HepG2 (cell line): ENCODE measurements at regions not wholly inside any gene's neighbourhood (a gene's known extent, or its start where the extent isn't known, plus 50 kb on each side); places are given as distances from the start of the nearest gene placed in this dataset.

Experiments
- ATAC-seq: fragments of 200-7000 bp; cut with Tn5 transposase; 3 replicates; pipeline ENCODE4 v1.9.1; 2020; ENCODE audit warnings: mild to moderate bottlenecking, moderate library complexity
- BruUV-seq: library from RNA; stranded (reverse); fragments of 400-500 nt; replicated peaks from 2 replicates; lab custom pipeline; 2021; lab: Mats Ljungman, UMichigan
- CTCF ChIA-PET: fragments of 300-600 bp; formaldehyde crosslinking; extraction: SDS; loops from one replicate; lab custom pipeline; 2021; ENCODE audit warnings: low total read pairs, inconsistent platforms, low intra/inter-chr PET ratio; lab: Yijun Ruan, JAX
- POLR2A ChIA-PET: fragments of 350-600 bp; sonication (Branson Sonifier 250); formaldehyde crosslinking; loops from one replicate; lab custom pipeline; 2020; ENCODE audit warnings: antibody characterized with exemption, inconsistent platforms; lab: Yijun Ruan, JAX
- DNase-seq: peaks from one replicate; pipeline ENCODE4 v3.0.0-alpha.2; 2015; ENCODE audit warnings: low spot score
- FAIRE-seq: peaks from 3 replicates; lab custom pipeline; 2011; peaks lifted over from hg19 to GRCh38; lab: Jason Lieb, UNC
- H2AFZ ChIP-seq: one replicate; pipeline ENCODE4 v1.6.1; 2011; ENCODE audit warnings: low read length, inconsistent platforms
- H3K27ac ChIP-seq: fragments of 300-600 bp; 3 replicates; pipeline ENCODE4 v1.8.0; 2011; ENCODE audit warnings: mixed run types, mild to moderate bottlenecking, mixed read lengths, low read length, inconsistent platforms; ENCODE audit not compliant: insufficient read depth; ENCODE audit errors: extremely low read length
- H3K27me3 ChIP-seq, 2 experiments: fragments of 200-600 bp in 1 of 2; 2 replicates in 1 of 2; 3 replicates in 1 of 2; pipeline versions ENCODE4 v1.6.0 to v1.8.0; 2011; ENCODE audit warnings: low read length in 2 of 2, mild to moderate bottlenecking in 2 of 2, moderate library complexity in 2 of 2, inconsistent platforms in 1 of 2; ENCODE audit not compliant: insufficient read depth in 2 of 2, control insufficient read depth in 1 of 2
- H3K36me3 ChIP-seq, 2 experiments: fragments of 200-600 bp in 1 of 2; replicated peaks in 1 of 2; 2 replicates in 1 of 2; 3 replicates in 1 of 2; pipeline versions ENCODE4 v1.5.1 to v1.8.0; 2011; ENCODE audit warnings: low read length in 2 of 2, inconsistent platforms in 1 of 2; ENCODE audit not compliant: insufficient read depth in 2 of 2, control insufficient read depth in 1 of 2
- H3K4me1 ChIP-seq: 2 replicates; pipeline ENCODE4 v1.5.1; 2012; ENCODE audit warnings: low read length, inconsistent platforms; ENCODE audit not compliant: insufficient read depth
- H3K4me2 ChIP-seq: 2 replicates; pipeline ENCODE4 v1.6.0; 2011; ENCODE audit warnings: low read depth, low read length, inconsistent platforms
- H3K4me3 ChIP-seq, 3 experiments: fragments of 200-600 bp in 1 of 3; sonication (generic), shearing (Covaris generic) in 1 of 3; replicated peaks in 1 of 3; 2 replicates each; pipeline ENCODE4 v1.5.1; 2011 to 2016; ENCODE audit warnings: low read length in 3 of 3, inconsistent platforms in 2 of 3, low read depth in 2 of 3, mild to moderate bottlenecking in 2 of 3, control low read depth in 1 of 3, mixed read lengths in 1 of 3; ENCODE audit not compliant: insufficient read depth in 1 of 3
- H3K79me2 ChIP-seq: one replicate; pipeline ENCODE4 v1.6.1; 2011; ENCODE audit warnings: low read length, inconsistent platforms; ENCODE audit not compliant: insufficient read depth
- H3K9ac ChIP-seq: 2 replicates; pipeline ENCODE4 v1.6.0; 2011; ENCODE audit warnings: mild to moderate bottlenecking, low read depth, low read length, inconsistent platforms; ENCODE audit not compliant: insufficient read depth
- H3K9me3 ChIP-seq: 2 replicates; pipeline ENCODE4 v1.5.1; 2012; ENCODE audit warnings: mild to moderate bottlenecking, low read length
- H4K20me1 ChIP-seq: 2 replicates; pipeline ENCODE4 v1.6.0; 2011; ENCODE audit warnings: inconsistent platforms, mild to moderate bottlenecking, low read length, moderate library complexity; ENCODE audit not compliant: insufficient read depth
- ATF1 ChIP-seq: IDR thresholded peaks from 2 replicates; pipeline ENCODE4 v1.6.1; 2016; ENCODE audit warnings: mild to moderate bottlenecking, control low read depth
- BCL6 ChIP-seq: IDR thresholded peaks from 2 replicates; pipeline ENCODE4 v1.6.1; 2016; ENCODE audit warnings: missing genetic modification reagents, missing compliant biosample characterization
- CEBPB ChIP-seq: IDR thresholded peaks from 2 replicates; pipeline ENCODE4 v1.6.1; 2011; ENCODE audit warnings: low read depth, low read length, improper control_type of control experiment, borderline replicate concordance
- CREM ChIP-seq, 2 experiments: sonication (generic) in 1 of 2; formaldehyde crosslinking in 1 of 2; IDR thresholded peaks; 2 replicates each; pipeline versions ENCODE4 v1.4.0 to v1.6.1; 2016 to 2020; ENCODE audit warnings: antibody characterized with exemption in 1 of 2, mild to moderate bottlenecking in 1 of 2, missing genetic modification reagents in 1 of 2
- KAT2B ChIP-seq: fragments of 150-350 bp; IDR thresholded peaks from 2 replicates; pipeline ENCODE4 v1.6.1; 2014; ENCODE audit warnings: low read depth, low read length, borderline replicate concordance
- MAF1 ChIP-seq: sonication (generic); formaldehyde crosslinking; IDR thresholded peaks from 2 replicates; pipeline ENCODE4 v1.5.0; 2020; ENCODE audit warnings: missing genetic modification reagents, borderline replicate concordance
- MTA1 ChIP-seq: sonication (generic); formaldehyde crosslinking; IDR thresholded peaks from 2 replicates; pipeline ENCODE4 v1.4.0; 2020; ENCODE audit warnings: missing genetic modification reagents, mild to moderate bottlenecking, borderline replicate concordance
- MXD4 ChIP-seq: IDR thresholded peaks from 2 replicates; pipeline ENCODE4 v1.6.1; 2016; ENCODE audit warnings: mild to moderate bottlenecking, missing biosample characterization, missing genetic modification reagents
- PAXIP1 ChIP-seq: sonication (generic); formaldehyde crosslinking; conservative IDR thresholded peaks from 2 replicates; pipeline ENCODE4 v1.4.0; 2020; ENCODE audit warnings: mild to moderate bottlenecking, missing genetic modification reagents, moderate library complexity
- RARA ChIP-seq: IDR thresholded peaks from 2 replicates; pipeline ENCODE4 v1.6.1; 2016; ENCODE audit warnings: missing genetic modification reagents, missing compliant biosample characterization
- TEAD2 ChIP-seq: sonication (generic); formaldehyde crosslinking; IDR thresholded peaks from 2 replicates; pipeline ENCODE4 v1.9.0; 2021; ENCODE audit warnings: missing genetic modification reagents
- ZBTB49 ChIP-seq: sonication (generic); formaldehyde crosslinking; IDR thresholded peaks from 2 replicates; pipeline ENCODE4 v1.4.0; 2020; ENCODE audit warnings: missing genetic modification reagents, borderline replicate concordance
- ZC3H4 ChIP-seq: sonication (generic); formaldehyde crosslinking; IDR thresholded peaks from 2 replicates; pipeline ENCODE4 v1.4.0; 2020; ENCODE audit warnings: missing genetic modification reagents, borderline replicate concordance
- ZNF296 ChIP-seq: sonication (generic); formaldehyde crosslinking; conservative IDR thresholded peaks from 2 replicates; pipeline ENCODE4 v1.5.0; 2020; ENCODE audit warnings: mild to moderate bottlenecking, missing genetic modification reagents
- ZNF317 ChIP-seq: sonication (generic); formaldehyde crosslinking; IDR thresholded peaks from 2 replicates; pipeline ENCODE4 v1.5.0; 2020; ENCODE audit warnings: mild to moderate bottlenecking, missing genetic modification reagents
- ZNF510 ChIP-seq: sonication (generic); formaldehyde crosslinking; IDR thresholded peaks from 2 replicates; pipeline ENCODE4 v1.4.0; 2020; ENCODE audit warnings: low read depth, mild to moderate bottlenecking, missing genetic modification reagents
- ZNF589 ChIP-seq: sonication (generic); formaldehyde crosslinking; conservative IDR thresholded peaks from 2 replicates; pipeline ENCODE4 v1.8.0; 2022; ENCODE audit warnings: mild to moderate bottlenecking, moderate library complexity, missing genetic modification reagents
- ZNF670 ChIP-seq: sonication (generic); formaldehyde crosslinking; IDR thresholded peaks from 2 replicates; pipeline ENCODE4 v1.8.0; 2022; ENCODE audit warnings: mild to moderate bottlenecking, missing genetic modification reagents, borderline replicate concordance
- ZNF674 ChIP-seq: sonication (generic); formaldehyde crosslinking; IDR thresholded peaks from 2 replicates; pipeline ENCODE4 v1.5.0; 2020; ENCODE audit warnings: low read depth, mild to moderate bottlenecking, missing genetic modification reagents
- WGBS: methylation state at CpG from one replicate; pipeline ENCODE4 v1.1.6; 2017; ENCODE audit warnings: low lambda C conversion rate; 5-methylcytosine and 5-hydroxymethylcytosine counted together
- in situ Hi-C: cut with HindIII; loops from 2 replicates; pipeline ENCODE4 v1.10.0; 2017; ENCODE audit warnings: low pct_unique_long_range_greater_than_20kb; ENCODE audit not compliant: extremely low pct_ligation_motif_present
- intact Hi-C: fragments of 100-400 bp; cut with micrococcal nuclease; formaldehyde crosslinking; loops from one replicate; pipeline ENCODE4 v1.10.0; 2022; ENCODE audit not compliant: unreplicated experiment

- ATAC-seq (peak; percentile 51; the same call in 1 of the 3 replicates), FAIRE-seq (no peak), DNase-seq (peak; percentile 42)
- BruUV-seq = no TSS peak
- no peaks in the 10 kb centered on the region for H3K27me3 ChIP-seq
- H3K9me3 ChIP-seq = no peaks in the 10 kb centered on the region
- no peaks in the 10 kb centered on the region for H4K20me1 ChIP-seq
- in situ Hi-C loops = no loop called here
- H3K4me3 ChIP-seq = no peak overlapping the region
- no peaks in the 10 kb centered on the region for H3K4me1 ChIP-seq
- no peak overlapping the region for H3K9ac ChIP-seq
- H3K79me2 ChIP-seq = no peaks in the 10 kb centered on the region
- POLR2A ChIA-PET = no interaction called here
- no peak overlapping the region for H3K4me2 ChIP-seq
- H2AFZ ChIP-seq = no peak overlapping the region
- H3K27ac ChIP-seq = no peak overlapping the region
- CTCF ChIA-PET = no interaction called here
- no peaks in the 10 kb centered on the region for H3K36me3 ChIP-seq
- intact Hi-C loops = no loop called here
- WGBS = 9% methylated on average over 4 of the region's 4 CpGs
- TF ChIP-seq ZNF674 = no peak
- TF ChIP-seq MTA1 (CRISPR knock-in tag) = no peak
- no peak for TF ChIP-seq ZNF510
- TF ChIP-seq BCL6 (CRISPR knock-in tag) = 0 out of 2 replicates have a peak, but pooled peaks have one; percentile 38
- no peak for TF ChIP-seq MXD4
- no peak for TF ChIP-seq ZNF317 (CRISPR knock-in tag)
- TF ChIP-seq KAT2B = no peak
- no peak for TF ChIP-seq TEAD2 (CRISPR knock-in tag)
- no peak for TF ChIP-seq ZNF296 (CRISPR knock-in tag)
- no peak for TF ChIP-seq CEBPB
- TF ChIP-seq ZNF589 = no peak
- no peak for TF ChIP-seq ZC3H4 (CRISPR knock-in tag)
- TF ChIP-seq ZBTB49 (CRISPR knock-in tag) = no peak
- TF ChIP-seq RARA (CRISPR knock-in tag) = peak; percentile 43; the same call in 1 of the 2 replicates
- TF ChIP-seq CREM (IDR thresholded peaks at IDR 0.05) = no peak
- no peak for TF ChIP-seq CREM (CRISPR knock-in tag; IDR thresholded peaks at IDR 0.05)
- TF ChIP-seq ATF1 (CRISPR knock-in tag) = no peak
- no peak for TF ChIP-seq ZNF670 (CRISPR knock-in tag)
- no peak for TF ChIP-seq MAF1 (CRISPR knock-in tag)
- no peak for TF ChIP-seq PAXIP1 (CRISPR knock-in tag)
Measured at GRCh38 chr4:156710365-156711192, 261.0 kb downstream of the PDGFC start.
